DOHH2 (cell line): ENCODE measurements at regions not wholly inside any gene's neighbourhood (a gene's known extent, or its start where the extent isn't known, plus 50 kb on each side); places are given as distances from the start of the nearest gene placed in this dataset.

Experiments
- H3F3A ChIP-seq: fragments of 200-600 bp; sonication (generic), shearing (Covaris generic); 2 replicates; pipeline ENCODE4 v1.6.0; 2016; ENCODE audit warnings: antibody characterized with exemption, mild to moderate bottlenecking; ENCODE audit not compliant: control insufficient read depth, insufficient read depth
- H3K27ac ChIP-seq: fragments of 200-600 bp; sonication (generic); 2 replicates; pipeline ENCODE4 v1.5.1; 2014; ENCODE audit warnings: low read depth, mild to moderate bottlenecking, low read length, moderate library complexity
- H3K27me3 ChIP-seq: fragments of 200-600 bp; sonication (generic); 2 replicates; pipeline ENCODE4 v1.6.1; 2014; ENCODE audit warnings: mild to moderate bottlenecking, low read length, mixed read lengths; ENCODE audit not compliant: control insufficient read depth
- H3K36me3 ChIP-seq: fragments of 200-600 bp; sonication (generic); 2 replicates; pipeline ENCODE4 v1.6.1; 2014; ENCODE audit warnings: mild to moderate bottlenecking, low read length, moderate library complexity, mixed read lengths; ENCODE audit not compliant: control insufficient read depth
- H3K4me1 ChIP-seq: fragments of 200-600 bp; sonication (generic); 2 replicates; pipeline ENCODE4 v1.6.1; 2014; ENCODE audit warnings: mild to moderate bottlenecking, low read length, mixed read lengths; ENCODE audit not compliant: control insufficient read depth
- H3K4me2 ChIP-seq: fragments of 200-600 bp; sonication (generic); 2 replicates; pipeline ENCODE4 v1.6.0; 2014; ENCODE audit warnings: mild to moderate bottlenecking, low read length, moderate library complexity
- H3K4me3 ChIP-seq: fragments of 200-600 bp; sonication (generic); 2 replicates; pipeline ENCODE4 v1.5.1; 2014; ENCODE audit warnings: mild to moderate bottlenecking, low read length, mixed read lengths
- H3K79me2 ChIP-seq: fragments of 200-600 bp; sonication (generic); 2 replicates; pipeline ENCODE4 v1.6.1; 2014; ENCODE audit warnings: mild to moderate bottlenecking, low read length, mixed read lengths; ENCODE audit not compliant: control insufficient read depth
- H3K9me2 ChIP-seq: fragments of 200-600 bp; sonication (generic); replicated peaks from 2 replicates; pipeline ENCODE4 v1.6.1; 2014; ENCODE audit warnings: mild to moderate bottlenecking, low read length, mixed read lengths; ENCODE audit not compliant: control insufficient read depth
- H3K9me3 ChIP-seq: fragments of 200-600 bp; sonication (generic); 2 replicates; pipeline ENCODE4 v1.6.1; 2014; ENCODE audit warnings: antibody characterized with exemption, low read length, mixed read lengths; ENCODE audit not compliant: control insufficient read depth, insufficient read depth
- H4K20me1 ChIP-seq: fragments of 200-600 bp; sonication (generic); 2 replicates; pipeline ENCODE4 v1.6.0; 2014; ENCODE audit warnings: low read depth, mild to moderate bottlenecking, antibody characterized with exemption, low read length, moderate library complexity; ENCODE audit not compliant: control insufficient read depth, insufficient read depth
- EZH2phosphoT487 ChIP-seq: fragments of 200-600 bp; sonication (generic); IDR thresholded peaks from 2 replicates; pipeline ENCODE4 v1.6.1; 2017; ENCODE audit warnings: borderline replicate concordance, mild to moderate bottlenecking, antibody characterized with exemption, low read length, moderate library complexity, mixed read lengths
- TF ChIP-seq, protein P1 (sequence below): fragments of 200-600 bp; sonication (generic); IDR thresholded peaks from one replicate; pipeline ENCODE4 v1.5.1; 2014; ENCODE audit warnings: antibody characterized with exemption, mild to moderate bottlenecking, low read depth, low read length; ENCODE audit not compliant: poor library complexity, severe bottlenecking

DNA sequence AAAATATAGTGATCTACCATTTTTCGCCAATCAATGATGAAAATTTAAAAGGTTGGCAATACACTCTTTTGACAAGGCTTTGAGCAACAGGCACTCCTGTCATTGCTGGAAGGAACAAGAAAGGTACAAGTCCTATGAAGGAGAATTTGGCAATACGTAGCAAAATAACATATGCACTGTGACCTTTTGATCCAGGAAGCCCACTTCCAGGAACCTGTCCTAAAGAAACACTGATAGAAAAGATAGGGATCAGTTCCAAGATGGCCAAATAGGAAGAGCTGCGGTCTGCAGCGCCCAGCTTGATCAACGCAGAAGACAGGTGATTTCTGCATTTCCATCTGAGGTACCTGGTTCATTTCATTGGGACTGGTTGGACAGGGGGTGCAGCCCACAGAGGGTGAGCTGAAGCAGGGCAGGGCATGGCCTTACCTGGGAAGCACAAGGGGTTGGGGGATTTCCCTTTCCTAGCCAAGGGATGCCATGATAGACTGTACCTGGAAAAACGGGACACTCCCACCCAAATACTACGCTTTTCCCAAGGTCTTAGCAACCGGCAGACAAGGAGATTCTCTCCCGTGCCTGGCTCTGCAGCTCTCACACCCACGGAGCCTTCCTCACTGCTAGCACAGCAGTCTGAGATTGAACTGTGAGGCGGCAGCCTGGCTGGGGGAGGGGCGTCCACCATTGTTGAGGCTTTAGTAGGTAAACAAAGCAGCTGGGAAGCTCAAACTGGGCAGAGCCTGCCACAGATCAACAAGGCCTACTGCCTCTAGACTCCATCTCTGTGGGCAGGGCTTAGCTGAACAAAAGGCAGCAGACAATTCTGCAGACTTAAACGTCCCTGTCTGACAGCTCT is 69.7 kb upstream of the GALNT18 start:
- Histone ChIP-seq H3K9me2 (no peaks in the 10 kb centered on the region), H3K4me3 (no peak overlapping the region), H4K20me1 (no peaks in the 10 kb centered on the region), H3K36me3 (no peaks in the 10 kb centered on the region), H3K27me3 (no peaks in the 10 kb centered on the region), H3F3A (no peaks in the 10 kb centered on the region), H3K27ac (no peak overlapping the region), H3K79me2 (no peaks in the 10 kb centered on the region), H3K9me3 (no peaks in the 10 kb centered on the region), H3K4me1 (no peaks in the 10 kb centered on the region), H3K4me2 (no peak overlapping the region)
- TF ChIP-seq, protein P1, sequence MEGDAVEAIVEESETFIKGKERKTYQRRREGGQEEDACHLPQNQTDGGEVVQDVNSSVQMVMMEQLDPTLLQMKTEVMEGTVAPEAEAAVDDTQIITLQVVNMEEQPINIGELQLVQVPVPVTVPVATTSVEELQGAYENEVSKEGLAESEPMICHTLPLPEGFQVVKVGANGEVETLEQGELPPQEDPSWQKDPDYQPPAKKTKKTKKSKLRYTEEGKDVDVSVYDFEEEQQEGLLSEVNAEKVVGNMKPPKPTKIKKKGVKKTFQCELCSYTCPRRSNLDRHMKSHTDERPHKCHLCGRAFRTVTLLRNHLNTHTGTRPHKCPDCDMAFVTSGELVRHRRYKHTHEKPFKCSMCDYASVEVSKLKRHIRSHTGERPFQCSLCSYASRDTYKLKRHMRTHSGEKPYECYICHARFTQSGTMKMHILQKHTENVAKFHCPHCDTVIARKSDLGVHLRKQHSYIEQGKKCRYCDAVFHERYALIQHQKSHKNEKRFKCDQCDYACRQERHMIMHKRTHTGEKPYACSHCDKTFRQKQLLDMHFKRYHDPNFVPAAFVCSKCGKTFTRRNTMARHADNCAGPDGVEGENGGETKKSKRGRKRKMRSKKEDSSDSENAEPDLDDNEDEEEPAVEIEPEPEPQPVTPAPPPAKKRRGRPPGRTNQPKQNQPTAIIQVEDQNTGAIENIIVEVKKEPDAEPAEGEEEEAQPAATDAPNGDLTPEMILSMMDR = no peak
- TF ChIP-seq EZH2phosphoT487 = no peak

DNA sequence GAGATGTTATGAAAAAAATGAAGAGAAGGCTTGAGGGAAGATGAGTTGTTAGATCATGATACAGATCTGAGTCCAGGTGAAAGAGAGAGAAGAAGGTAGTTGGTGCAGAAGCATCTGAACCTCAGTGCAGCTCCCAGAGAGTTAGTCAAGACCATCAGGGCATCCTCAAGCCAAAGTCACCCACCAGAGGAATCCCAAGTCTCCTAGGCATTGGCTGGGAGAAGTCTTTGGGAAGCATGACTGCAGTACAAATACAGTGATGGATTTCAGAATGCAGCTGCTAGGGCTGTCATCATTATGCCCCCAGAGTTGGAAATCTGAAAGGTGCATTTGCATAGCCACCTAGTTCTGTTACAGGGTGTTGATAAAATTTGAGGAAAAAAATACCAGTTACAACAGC is 59.7 kb upstream of the GALNT18 start:
- Histone ChIP-seq H3K36me3 (no peaks in the 10 kb centered on the region), H3K9me3 (no peaks in the 10 kb centered on the region), H3K27me3 (no peaks in the 10 kb centered on the region), H3F3A (no peaks in the 10 kb centered on the region), H3K4me1 (no peaks in the 10 kb centered on the region), H3K4me3 (no peak overlapping the region), H4K20me1 (no peaks in the 10 kb centered on the region), H3K4me2 (no peak overlapping the region), H3K27ac (no peak overlapping the region), H3K79me2 (no peaks in the 10 kb centered on the region), H3K9me2 (no peaks in the 10 kb centered on the region)
- TF ChIP-seq EZH2phosphoT487 = no peak
- TF ChIP-seq, protein P1 = no peak

DNA sequence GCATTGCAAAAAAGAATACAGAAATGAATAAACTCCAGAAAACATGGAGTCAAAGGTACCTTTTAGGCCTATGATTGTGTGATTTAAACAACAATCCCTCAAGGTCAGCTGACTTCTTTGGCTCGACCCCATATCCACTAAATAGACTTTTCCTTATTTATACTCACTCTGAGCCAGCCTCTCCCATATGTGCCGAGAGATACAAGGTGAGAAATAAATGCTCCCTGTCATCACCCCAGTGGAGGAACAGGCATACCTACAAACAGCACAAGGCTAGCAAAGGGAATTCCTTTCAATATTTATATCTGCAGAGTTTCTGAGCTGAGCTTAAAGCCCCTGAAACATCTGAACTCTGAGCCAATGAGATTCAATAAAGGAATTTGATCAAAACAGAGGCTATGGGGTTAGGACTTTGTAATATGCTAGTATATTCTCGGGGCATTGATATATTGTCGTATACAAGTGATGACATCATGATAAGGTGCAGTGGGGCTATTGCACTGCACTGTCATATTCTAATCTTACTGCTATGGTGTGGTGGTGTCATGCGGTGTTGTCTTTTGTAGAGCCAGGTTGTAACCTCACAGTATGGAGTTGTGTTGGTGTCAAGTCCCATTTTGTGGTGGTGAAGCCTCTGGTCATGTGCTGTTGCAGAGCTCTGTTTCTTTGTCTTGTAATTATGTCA is 56.0 kb upstream of the GALNT18 start:
- no peaks in the 10 kb centered on the region for H3K27me3 ChIP-seq
- H3F3A ChIP-seq = no peaks in the 10 kb centered on the region
- no peaks in the 10 kb centered on the region for H3K36me3 ChIP-seq
- H3K4me2 ChIP-seq = no peak overlapping the region
- H3K4me3 ChIP-seq = no peak overlapping the region
- no peaks in the 10 kb centered on the region for H4K20me1 ChIP-seq
- H3K4me1 ChIP-seq = no peaks in the 10 kb centered on the region
- no peaks in the 10 kb centered on the region for H3K9me2 ChIP-seq
- H3K79me2 ChIP-seq = no peaks in the 10 kb centered on the region
- H3K27ac ChIP-seq = no peak overlapping the region
- no peaks in the 10 kb centered on the region for H3K9me3 ChIP-seq
- TF ChIP-seq, protein P1 = no peak
- TF ChIP-seq EZH2phosphoT487 = no peak
